HG02610 (cell line): ENCODE measurements at regions not wholly inside any gene's neighbourhood (a gene's known extent, or its start where the extent isn't known, plus 50 kb on each side); places are given as distances from the start of the nearest gene placed in this dataset.
"Not testable (repeated sequence)": the region's sequence is repeated elsewhere in the genome, so short reads cannot be mapped to it uniquely, and the experiment has no call there.

Experiments
- ATAC-seq: cut with Tn5 transposase; IDR thresholded peaks from one replicate; pipeline ENCODE4 v1.9.1; 2021; ENCODE audit warnings: mild to moderate bottlenecking, moderate library complexity; ENCODE audit not compliant: unreplicated experiment

- peak; percentile 93 for ATAC-seq
Measured at GRCh38 chr2:65974067-65974723, 460.7 kb upstream of the MEIS1 start.

GRCh38 chr2:65969161-65969560 lies 465.8 kb upstream of the MEIS1 start:
- ATAC-seq: no peak

GRCh38 chr2:65963303-65963702 lies 471.6 kb upstream of the MEIS1 start:
- not testable (repeated sequence) for ATAC-seq

- no peak for ATAC-seq
Measured at GRCh38 chr2:65960953-65961352, 474.0 kb upstream of the MEIS1 start.

GRCh38 chr2:65957886-65958285 lies 477.0 kb upstream of the MEIS1 start:
- ATAC-seq: no peak

- no peak for ATAC-seq
Measured at GRCh38 chr2:65957454-65957853, 477.5 kb upstream of the MEIS1 start.

- ATAC-seq: no peak
Measured at GRCh38 chr2:65955259-65955658, 479.7 kb upstream of the MEIS1 start.

GRCh38 chr2:65952966-65953761 lies 481.8 kb upstream of the MEIS1 start:
- ATAC-seq: no peak

GRCh38 chr2:65944213-65944612 lies 490.7 kb upstream of the MEIS1 start:
- ATAC-seq: no peak

- no peak for ATAC-seq
Measured at GRCh38 chr2:65943099-65943786, 491.7 kb upstream of the MEIS1 start.

- no peak for ATAC-seq
Measured at GRCh38 chr2:65940856-65941255, 494.1 kb upstream of the MEIS1 start.

- ATAC-seq: no peak
Measured at GRCh38 chr2:65939687-65940086, 495.2 kb upstream of the MEIS1 start.

- no peak for ATAC-seq
Measured at GRCh38 chr2:65937379-65938160, 497.4 kb upstream of the MEIS1 start.

GRCh38 chr2:65934992-65935629 lies 499.8 kb upstream of the MEIS1 start:
- no peak for ATAC-seq

- no peak for ATAC-seq
Measured at GRCh38 chr2:65932571-65932970, 500.2 kb upstream of the SPRED2 start.

- no peak for ATAC-seq
Measured at GRCh38 chr2:65931056-65931455, 498.7 kb upstream of the SPRED2 start.

- ATAC-seq: no peak
Measured at GRCh38 chr2:65930259-65930658, 497.9 kb upstream of the SPRED2 start.

- ATAC-seq: not testable (repeated sequence)
Measured at GRCh38 chr2:65929664-65930063, 497.3 kb upstream of the SPRED2 start.

- no peak for ATAC-seq
Measured at GRCh38 chr2:65922794-65923193, 490.4 kb upstream of the SPRED2 start.

GRCh38 chr2:65922030-65922429 lies 489.6 kb upstream of the SPRED2 start:
- peak; percentile 98 for ATAC-seq

- ATAC-seq: no peak
Measured at GRCh38 chr2:65921116-65921515, 488.7 kb upstream of the SPRED2 start.
